B cell (primary cell): ENCODE measurements at regions not wholly inside any gene's neighbourhood (a gene's known extent, or its start where the extent isn't known, plus 50 kb on each side); places are given as distances from the start of the nearest gene placed in this dataset.
"Not testable (repeated sequence)": the region's sequence is repeated elsewhere in the genome, so short reads cannot be mapped to it uniquely, and the experiment has no call there.

Source experiments
- EZH2 ChIP-seq: IDR thresholded peaks from 2 replicates; pipeline ENCODE4 v1.6.1; 2012; ENCODE audit warnings: borderline replicate concordance, low read depth, mild to moderate bottlenecking, moderate library complexity, low read length; ENCODE audit not compliant: insufficient read depth, poor library complexity, severe bottlenecking
- TF ChIP-seq, protein P1 (sequence below): fragments of 200-600 bp; IDR thresholded peaks from one replicate; pipeline ENCODE4 v1.8.0; 2022; ENCODE audit warnings: antibody characterized with exemption, mild to moderate bottlenecking

DNA sequence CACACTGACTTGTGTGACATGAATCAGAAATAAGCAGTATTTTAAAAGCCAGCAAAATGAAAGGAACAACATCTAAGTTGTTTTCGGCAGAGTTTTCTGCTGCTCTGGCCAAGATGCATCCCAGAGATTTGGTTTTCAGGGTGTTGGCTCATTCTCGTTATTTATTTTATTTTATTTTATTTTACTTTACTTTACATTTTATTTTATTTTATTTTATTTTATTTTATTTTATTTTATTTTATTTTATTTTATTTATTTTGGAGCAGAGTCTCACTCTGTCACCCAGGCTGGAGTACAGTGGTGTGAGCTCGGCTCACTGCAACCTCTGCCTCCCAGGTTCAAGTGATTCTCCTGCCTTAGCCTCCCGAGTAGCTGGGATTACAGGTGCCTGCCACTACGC lies 64.5 kb upstream of the CEP85L start:
- TF ChIP-seq, protein P1, sequence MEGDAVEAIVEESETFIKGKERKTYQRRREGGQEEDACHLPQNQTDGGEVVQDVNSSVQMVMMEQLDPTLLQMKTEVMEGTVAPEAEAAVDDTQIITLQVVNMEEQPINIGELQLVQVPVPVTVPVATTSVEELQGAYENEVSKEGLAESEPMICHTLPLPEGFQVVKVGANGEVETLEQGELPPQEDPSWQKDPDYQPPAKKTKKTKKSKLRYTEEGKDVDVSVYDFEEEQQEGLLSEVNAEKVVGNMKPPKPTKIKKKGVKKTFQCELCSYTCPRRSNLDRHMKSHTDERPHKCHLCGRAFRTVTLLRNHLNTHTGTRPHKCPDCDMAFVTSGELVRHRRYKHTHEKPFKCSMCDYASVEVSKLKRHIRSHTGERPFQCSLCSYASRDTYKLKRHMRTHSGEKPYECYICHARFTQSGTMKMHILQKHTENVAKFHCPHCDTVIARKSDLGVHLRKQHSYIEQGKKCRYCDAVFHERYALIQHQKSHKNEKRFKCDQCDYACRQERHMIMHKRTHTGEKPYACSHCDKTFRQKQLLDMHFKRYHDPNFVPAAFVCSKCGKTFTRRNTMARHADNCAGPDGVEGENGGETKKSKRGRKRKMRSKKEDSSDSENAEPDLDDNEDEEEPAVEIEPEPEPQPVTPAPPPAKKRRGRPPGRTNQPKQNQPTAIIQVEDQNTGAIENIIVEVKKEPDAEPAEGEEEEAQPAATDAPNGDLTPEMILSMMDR: not testable (repeated sequence)
- TF ChIP-seq EZH2: not testable (repeated sequence)
